ENCODE measurements at regions not wholly inside any gene's neighbourhood (a gene's known extent, or its start where the extent isn't known, plus 50 kb on each side); places are given as distances from the start of the nearest gene placed in this dataset.

GRCh38 chr18:38256366-38256765 lies 690.8 kb upstream of the CELF4 start:
- TF ChIP-seq YY1 (IDR thresholded peaks at IDR 0.05; ENCODE audit: insufficient read depth, insufficient read length), result no peak
- TF ChIP-seq ZNF274 (IDR thresholded peaks at IDR 0.05; ENCODE audit: low read depth, low read length), result no peak
- TF ChIP-seq SUZ12 (IDR thresholded peaks at IDR 0.05; ENCODE audit: extremely low read depth, insufficient read depth, insufficient read length), result no peak

Data from NT2/D1 (cell line).